HL-60 (cell line): ENCODE measurements at regions not wholly inside any gene's neighbourhood (a gene's known extent, or its start where the extent isn't known, plus 50 kb on each side); places are given as distances from the start of the nearest gene placed in this dataset.
"Not testable (repeated sequence)": the region's sequence is repeated elsewhere in the genome, so short reads cannot be mapped to it uniquely, and the experiment has no call there.

Experiments used
- CTCF ChIP-seq: IDR thresholded peaks from one replicate; pipeline ENCODE4 v1.5.1; 2011; ENCODE audit warnings: low read length, control low read depth, inconsistent platforms; ENCODE audit not compliant: insufficient read depth
- POLR2AphosphoS5 ChIP-seq: IDR thresholded peaks from 2 replicates; pipeline ENCODE4 v1.6.1; 2012; ENCODE audit warnings: low read depth
- SPI1 ChIP-seq: IDR thresholded peaks from 2 replicates; pipeline ENCODE4 v1.6.1; 2012; ENCODE audit warnings: low read depth, mild to moderate bottlenecking, borderline replicate concordance

GRCh38 chr9:63781817-63782439 lies 1503.1 kb downstream of the FOXD4L5 start:
- TF ChIP-seq SPI1, CTCF, POLR2AphosphoS5: not testable (repeated sequence)
